ENCODE measurements at regions not wholly inside any gene's neighbourhood (a gene's known extent, or its start where the extent isn't known, plus 50 kb on each side); places are given as distances from the start of the nearest gene placed in this dataset.

- Histone ChIP-seq H3K9me3 (peaks cover 10 to 12% of the 10 kb centered on the region in 2 donors), H3K27ac (no peak overlapping the region), H3K27me3 (no peaks in the 10 kb centered on the region), H3K36me3 (no peaks in the 10 kb centered on the region), H3K4me3 (no peak overlapping the region), H3K4me1 (no peaks in the 10 kb centered on the region)
- TF ChIP-seq CTCF (IDR thresholded peaks at IDR 0.05) (no peak), POLR2AphosphoS5 (IDR thresholded peaks at IDR 0.05) (no peak)
- no peak for DNase-seq (ENCODE audit: low spot score in 2 of 2)
- intact Hi-C loops (cut with DNase I; ENCODE audit: low total_unique reads), result no loop called here
These were observed 492.7 kb downstream of the PIK3C3 start for GRCh38 chr18:42447688-42448087.

- TF ChIP-seq POLR2AphosphoS5 (IDR thresholded peaks at IDR 0.05) (no peak), CTCF (IDR thresholded peaks at IDR 0.05) (no peak), POLR2A (IDR thresholded peaks at IDR 0.05) (no peak)
- no peaks in the 10 kb centered on the region for H3K9me3 ChIP-seq
These were observed 503.2 kb downstream of the PIK3C3 start for GRCh38 chr18:42458226-42458625.

DNA sequence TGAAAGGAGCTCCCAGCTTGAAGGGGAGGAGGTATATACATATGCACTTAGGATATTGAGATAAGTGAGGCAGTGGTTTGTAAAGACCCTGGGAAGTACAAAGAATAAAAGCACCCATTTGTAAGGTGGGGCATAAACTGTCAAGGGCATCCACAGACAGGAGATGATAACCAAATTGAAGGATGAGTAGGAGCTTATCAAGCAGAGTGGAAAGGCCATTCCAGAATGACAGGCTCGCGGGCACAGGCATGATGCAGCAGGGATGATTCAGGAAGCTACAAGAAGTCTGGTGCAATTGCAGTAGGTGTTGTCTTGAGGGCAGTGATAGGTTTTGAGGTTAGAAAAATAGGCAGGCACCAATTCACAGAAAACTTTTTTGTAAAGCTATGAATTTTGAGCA, 504.8 kb downstream of the PIK3C3 start:
- Histone ChIP-seq H3K27ac (no peak overlapping the region), H3K4me1 (no peaks in the 10 kb centered on the region), H3K9me3 (no peaks in the 10 kb centered on the region), H3K36me3 (no peaks in the 10 kb centered on the region), H3K4me3 (no peak overlapping the region), H3K27me3 (no peaks in the 10 kb centered on the region)
- no peak for DNase-seq (ENCODE audit: low spot score in 2 of 2)
- no peak for TF ChIP-seq CTCF (IDR thresholded peaks at IDR 0.05)
- no peak for TF ChIP-seq POLR2A (IDR thresholded peaks at IDR 0.05)
- TF ChIP-seq POLR2AphosphoS5 (IDR thresholded peaks at IDR 0.05), result no peak
- intact Hi-C loops (cut with DNase I; ENCODE audit: low total_unique reads), result no loop called here

More at GRCh38 chr18:42458226-42458625, 503.2 kb downstream of the PIK3C3 start:
- no peaks in the 10 kb centered on the region for H3K36me3 ChIP-seq
- no peak overlapping the region for H3K4me3 ChIP-seq
- intact Hi-C loops (cut with DNase I; ENCODE audit: low total_unique reads), result no loop called here
- H3K4me1 ChIP-seq, result no peaks in the 10 kb centered on the region
- H3K27ac ChIP-seq, result no peak overlapping the region
- no peak for DNase-seq (ENCODE audit: low spot score in 2 of 2)
- no peaks in the 10 kb centered on the region for H3K27me3 ChIP-seq

DNA sequence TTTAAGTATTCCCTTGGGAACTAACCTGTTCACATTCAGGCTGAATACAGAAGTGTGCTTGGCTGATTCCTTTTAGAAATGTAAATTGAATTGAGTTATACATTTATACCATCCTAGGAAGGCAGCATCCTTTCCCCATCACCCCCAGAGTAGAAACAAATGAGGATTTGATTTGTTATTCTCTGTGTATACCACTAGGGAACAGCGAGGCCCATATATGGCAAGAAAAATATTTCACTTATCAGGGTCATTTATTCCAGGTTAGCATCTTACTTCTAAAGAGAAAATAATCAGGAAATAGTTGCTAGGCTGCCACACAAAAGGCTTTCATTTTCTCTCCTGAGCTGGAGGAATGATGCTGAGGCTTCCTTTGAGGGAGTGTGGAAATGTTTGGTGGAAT, 516.9 kb downstream of the PIK3C3 start:
- H3K9me3 ChIP-seq, result no peaks in the 10 kb centered on the region
- TF ChIP-seq CTCF (IDR thresholded peaks at IDR 0.05) (no peak), POLR2A (IDR thresholded peaks at IDR 0.05) (no peak), POLR2AphosphoS5 (IDR thresholded peaks at IDR 0.05) (no peak)
- no peak overlapping the region for H3K4me3 ChIP-seq
- no peak for DNase-seq (ENCODE audit: low spot score in 2 of 2)
- no peaks in the 10 kb centered on the region for H3K27me3 ChIP-seq
- H3K4me1 ChIP-seq, result no peaks in the 10 kb centered on the region
- no peak overlapping the region for H3K27ac ChIP-seq
- H3K36me3 ChIP-seq, result no peaks in the 10 kb centered on the region
- intact Hi-C loops (cut with DNase I; ENCODE audit: low total_unique reads), result no loop called here

DNA sequence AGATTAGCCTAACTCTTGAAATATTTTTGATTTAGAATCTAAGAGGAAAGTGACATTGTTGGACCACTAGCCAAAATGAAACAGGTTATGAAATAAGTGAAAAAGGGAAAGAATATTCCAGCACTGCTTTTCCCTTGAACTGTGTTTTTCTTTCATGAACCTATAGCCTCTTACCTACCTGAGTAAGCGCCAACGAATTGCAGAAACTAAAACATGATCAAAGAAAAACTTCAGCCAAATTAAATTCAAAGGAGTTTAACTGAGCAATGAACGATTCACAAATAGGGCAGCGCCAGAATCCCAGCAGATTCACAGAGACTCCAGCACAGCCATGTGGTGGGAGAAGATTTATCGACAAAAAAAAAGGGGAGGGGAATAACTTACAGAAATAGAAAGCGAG, 518.6 kb downstream of the PIK3C3 start:
- intact Hi-C loops (cut with DNase I; ENCODE audit: low total_unique reads), result no loop called here
- TF ChIP-seq POLR2A (IDR thresholded peaks at IDR 0.05) (no peak), POLR2AphosphoS5 (IDR thresholded peaks at IDR 0.05) (no peak), CTCF (IDR thresholded peaks at IDR 0.05) (no peak)
- Histone ChIP-seq H3K27me3 (no peaks in the 10 kb centered on the region), H3K27ac (no peak overlapping the region), H3K9me3 (no peaks in the 10 kb centered on the region), H3K36me3 (no peaks in the 10 kb centered on the region), H3K4me3 (no peak overlapping the region), H3K4me1 (no peaks in the 10 kb centered on the region)
- DNase-seq (ENCODE audit: low spot score in 2 of 2), result no peak

Measured in breast epithelium (tissue), 4 donors.